GM19468 (cell line): ENCODE measurements at regions not wholly inside any gene's neighbourhood (a gene's known extent, or its start where the extent isn't known, plus 50 kb on each side); places are given as distances from the start of the nearest gene placed in this dataset.
"Not testable (repeated sequence)": the region's sequence is repeated elsewhere in the genome, so short reads cannot be mapped to it uniquely, and the experiment has no call there.

Experiments used
- ATAC-seq: cut with Tn5 transposase; IDR thresholded peaks from one replicate; pipeline ENCODE4 v1.9.1; 2021; ENCODE audit warnings: mild to moderate bottlenecking, moderate library complexity, moderate number of reproducible peaks; ENCODE audit not compliant: unreplicated experiment; ENCODE audit errors: extremely low read depth

GRCh38 chr2:39999864-40000263, 220.8 kb upstream of the THUMPD2 start:
- no peak for ATAC-seq

- no peak for ATAC-seq
Measured at GRCh38 chr2:39998617-39999016, 219.6 kb upstream of the THUMPD2 start.

GRCh38 chr2:39996653-39997080, 217.6 kb upstream of the THUMPD2 start:
- ATAC-seq: no peak

- ATAC-seq: no peak
Measured at GRCh38 chr2:39995005-39995737, 216.1 kb upstream of the THUMPD2 start.

- ATAC-seq: no peak
Measured at GRCh38 chr2:39994151-39994550, 215.1 kb upstream of the THUMPD2 start.

- no peak for ATAC-seq
Measured at GRCh38 chr2:39991298-39991697, 212.2 kb upstream of the THUMPD2 start.

- ATAC-seq: no peak
Measured at GRCh38 chr2:39990335-39990900, 211.4 kb upstream of the THUMPD2 start.

- ATAC-seq: no peak
Measured at GRCh38 chr2:39989888-39990287, 210.8 kb upstream of the THUMPD2 start.

- no peak for ATAC-seq
Measured at GRCh38 chr2:39981883-39982311, 202.8 kb upstream of the THUMPD2 start.

- no peak for ATAC-seq
Measured at GRCh38 chr2:39975476-39976020, 196.5 kb upstream of the THUMPD2 start.

GRCh38 chr2:39968037-39968436, 189.0 kb upstream of the THUMPD2 start:
- no peak for ATAC-seq

- ATAC-seq: not testable (repeated sequence)
Measured at GRCh38 chr2:39960681-39961080, 181.6 kb upstream of the THUMPD2 start.

GRCh38 chr2:39954346-39954745, 175.3 kb upstream of the THUMPD2 start:
- no peak for ATAC-seq

GRCh38 chr2:39949131-39949530, 170.1 kb upstream of the THUMPD2 start:
- ATAC-seq: no peak

- ATAC-seq: no peak
Measured at GRCh38 chr2:39948016-39948719, 169.1 kb upstream of the THUMPD2 start.

GRCh38 chr2:39947294-39948015, 168.4 kb upstream of the THUMPD2 start:
- ATAC-seq: no peak

GRCh38 chr2:39942950-39943349, 163.9 kb upstream of the THUMPD2 start:
- ATAC-seq: no peak

GRCh38 chr2:39938035-39938835, 159.2 kb upstream of the THUMPD2 start:
- ATAC-seq: no peak

- ATAC-seq: no peak
Measured at GRCh38 chr2:39937621-39938020, 158.6 kb upstream of the THUMPD2 start.

GRCh38 chr2:39934851-39935250, 155.8 kb upstream of the THUMPD2 start:
- no peak for ATAC-seq
